ENCODE measurements at regions not wholly inside any gene's neighbourhood (a gene's known extent, or its start where the extent isn't known, plus 50 kb on each side); places are given as distances from the start of the nearest gene placed in this dataset.
A peak's percentile ranks its signal among the peaks of the same experiment; 100 is the strongest.

DNA sequence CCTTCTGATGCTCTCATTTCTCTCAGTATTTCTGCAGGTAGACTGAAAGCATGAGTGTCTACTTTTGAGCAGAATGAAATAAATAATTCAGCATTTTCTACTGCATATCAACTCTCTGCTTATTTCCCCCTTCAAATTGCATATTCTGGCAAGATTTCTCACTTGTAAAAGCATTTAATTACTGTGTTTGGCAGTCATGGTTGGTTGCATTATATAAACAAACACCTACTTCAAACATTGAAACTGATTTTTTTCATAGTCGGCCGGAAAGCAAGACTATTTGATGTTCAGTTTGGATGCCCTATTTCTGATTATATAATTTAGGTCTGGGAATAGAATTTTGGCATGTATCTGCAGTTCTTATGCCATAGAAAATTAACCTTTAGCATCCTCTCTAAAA is 73.1 kb downstream of the PLEKHG1 start:
- no peak overlapping the region for H3K27ac Mint-ChIP-seq
- no peak overlapping the region for H3K4me3 Mint-ChIP-seq
- peaks cover 10% of the 10 kb centered on the region for H3K27me3 Mint-ChIP-seq
- H3K9me3 Mint-ChIP-seq: no peaks in the 10 kb centered on the region
- H3K36me3 Mint-ChIP-seq: no peaks in the 10 kb centered on the region
- peaks cover 5% of the 10 kb centered on the region for H3K4me1 Mint-ChIP-seq
- no peak for DNase-seq

DNA sequence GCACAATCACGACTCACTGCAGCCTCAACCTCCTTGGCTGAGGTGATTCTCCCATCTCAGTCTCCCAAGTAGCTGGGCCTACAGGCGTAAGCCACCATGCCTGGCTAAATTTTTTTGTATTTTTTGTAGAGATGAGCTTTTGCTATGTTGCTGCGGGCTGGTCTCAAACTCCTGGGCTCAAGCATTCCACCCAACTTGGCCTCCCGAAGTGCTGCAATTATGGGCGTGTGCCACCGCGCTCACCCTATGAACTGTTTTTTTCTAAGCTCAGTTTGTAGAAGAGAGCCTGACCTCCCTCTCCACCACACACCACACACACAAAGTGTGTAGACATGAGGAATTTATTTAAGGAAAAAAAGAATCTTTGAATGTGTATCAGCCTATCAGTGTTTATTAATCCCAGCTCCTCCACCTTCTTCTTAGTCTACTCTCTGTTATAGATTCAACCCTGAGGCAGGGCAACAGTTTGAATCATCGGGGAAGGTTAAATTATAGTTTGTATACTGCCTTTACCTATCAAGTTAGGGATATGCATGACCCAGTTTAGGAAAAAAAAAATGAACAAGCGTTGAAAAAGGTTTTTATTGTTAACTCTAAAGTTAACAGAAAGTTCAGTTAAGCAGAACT is 74.1 kb downstream of the PLEKHG1 start:
- H3K27me3 Mint-ChIP-seq: peaks cover 10% of the 10 kb centered on the region
- H3K4me1 Mint-ChIP-seq: peaks cover 3% of the 10 kb centered on the region
- H3K36me3 Mint-ChIP-seq: no peaks in the 10 kb centered on the region
- DNase-seq: no peak
- H3K4me3 Mint-ChIP-seq: no peak overlapping the region
- H3K27ac Mint-ChIP-seq: no peak overlapping the region
- no peaks in the 10 kb centered on the region for H3K9me3 Mint-ChIP-seq

DNA sequence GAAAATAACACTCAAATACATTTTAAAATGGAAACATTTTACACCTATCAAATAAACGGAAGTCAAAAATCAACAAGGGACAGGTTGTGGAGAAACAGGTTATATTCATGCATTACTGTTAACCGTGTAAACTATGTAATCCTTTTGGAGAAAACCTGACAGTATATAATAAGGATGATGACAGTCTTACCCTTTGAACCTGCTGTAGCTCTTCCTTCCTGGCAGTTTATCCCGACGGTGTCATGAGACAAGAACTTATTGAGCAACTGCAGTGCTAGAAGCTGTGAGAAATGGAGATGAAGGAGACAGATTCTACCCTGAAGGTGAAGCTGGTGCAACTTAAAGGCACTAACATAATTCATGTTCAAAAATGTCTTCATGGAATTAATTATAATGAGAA is 76.7 kb downstream of the PLEKHG1 start:
- H3K4me1 Mint-ChIP-seq: peaks cover 3% of the 10 kb centered on the region
- DNase-seq: no peak
- H3K36me3 Mint-ChIP-seq: no peaks in the 10 kb centered on the region
- no peak overlapping the region for H3K4me3 Mint-ChIP-seq
- H3K9me3 Mint-ChIP-seq: no peaks in the 10 kb centered on the region
- H3K27me3 Mint-ChIP-seq: peaks cover 10% of the 10 kb centered on the region
- no peak overlapping the region for H3K27ac Mint-ChIP-seq

GRCh38 chr6:150676772-150677171 is 77.1 kb downstream of the PLEKHG1 start:
- Mint-ChIP-seq H3K4me1 (peaks cover 3% of the 10 kb centered on the region), H3K9me3 (no peaks in the 10 kb centered on the region), H3K4me3 (no peak overlapping the region), H3K36me3 (no peaks in the 10 kb centered on the region), H3K27ac (no peak overlapping the region), H3K27me3 (peaks cover 10% of the 10 kb centered on the region)
- DNase-seq: no peak

GRCh38 chr6:150680510-150680909 is 80.8 kb downstream of the PLEKHG1 start:
- no peak overlapping the region for H3K4me3 Mint-ChIP-seq
- no peaks in the 10 kb centered on the region for H3K36me3 Mint-ChIP-seq
- H3K9me3 Mint-ChIP-seq: no peaks in the 10 kb centered on the region
- H3K27me3 Mint-ChIP-seq: peaks cover 6% of the 10 kb centered on the region
- DNase-seq: no peak
- H3K4me1 Mint-ChIP-seq: no peaks in the 10 kb centered on the region
- no peak overlapping the region for H3K27ac Mint-ChIP-seq

- no peak for DNase-seq
- Mint-ChIP-seq H3K9me3 (no peaks in the 10 kb centered on the region), H3K27ac (no peak overlapping the region), H3K4me3 (no peak overlapping the region), H3K36me3 (no peaks in the 10 kb centered on the region), H3K27me3 (peaks cover 6% of the 10 kb centered on the region), H3K4me1 (no peaks in the 10 kb centered on the region)
These were observed 82.1 kb downstream of the PLEKHG1 start for GRCh38 chr6:150681578-150682395.

- Mint-ChIP-seq H3K27ac (no peak overlapping the region), H3K36me3 (no peaks in the 10 kb centered on the region), H3K9me3 (no peaks in the 10 kb centered on the region), H3K4me3 (no peak overlapping the region), H3K27me3 (no peaks in the 10 kb centered on the region), H3K4me1 (no peaks in the 10 kb centered on the region)
- DNase-seq: no peak
These were observed 83.6 kb downstream of the PLEKHG1 start for GRCh38 chr6:150683320-150683719.

DNA sequence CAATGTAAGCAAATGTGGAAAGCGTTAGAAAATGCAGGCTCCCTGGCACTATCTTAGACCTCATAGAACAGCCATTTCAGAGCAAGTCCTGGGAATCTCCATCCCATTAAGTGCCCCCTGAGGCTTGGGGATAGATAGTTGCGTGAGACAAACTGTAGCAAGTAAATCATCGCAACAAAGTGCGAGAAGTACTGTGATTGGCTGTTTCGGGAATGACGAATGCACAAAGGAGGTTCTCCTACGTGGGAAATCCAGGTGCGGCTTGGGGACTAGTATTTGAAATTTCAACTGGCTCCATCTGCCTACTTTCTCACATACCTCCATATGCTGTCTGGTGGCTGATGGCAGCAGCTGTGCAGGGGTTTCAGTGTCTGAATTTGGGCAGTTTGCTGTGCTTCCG is 84.5 kb downstream of the PLEKHG1 start:
- H3K27ac Mint-ChIP-seq: no peak overlapping the region
- no peak for DNase-seq
- H3K36me3 Mint-ChIP-seq: no peaks in the 10 kb centered on the region
- no peaks in the 10 kb centered on the region for H3K9me3 Mint-ChIP-seq
- no peak overlapping the region for H3K4me3 Mint-ChIP-seq
- H3K4me1 Mint-ChIP-seq: no peaks in the 10 kb centered on the region
- H3K27me3 Mint-ChIP-seq: no peaks in the 10 kb centered on the region

DNA sequence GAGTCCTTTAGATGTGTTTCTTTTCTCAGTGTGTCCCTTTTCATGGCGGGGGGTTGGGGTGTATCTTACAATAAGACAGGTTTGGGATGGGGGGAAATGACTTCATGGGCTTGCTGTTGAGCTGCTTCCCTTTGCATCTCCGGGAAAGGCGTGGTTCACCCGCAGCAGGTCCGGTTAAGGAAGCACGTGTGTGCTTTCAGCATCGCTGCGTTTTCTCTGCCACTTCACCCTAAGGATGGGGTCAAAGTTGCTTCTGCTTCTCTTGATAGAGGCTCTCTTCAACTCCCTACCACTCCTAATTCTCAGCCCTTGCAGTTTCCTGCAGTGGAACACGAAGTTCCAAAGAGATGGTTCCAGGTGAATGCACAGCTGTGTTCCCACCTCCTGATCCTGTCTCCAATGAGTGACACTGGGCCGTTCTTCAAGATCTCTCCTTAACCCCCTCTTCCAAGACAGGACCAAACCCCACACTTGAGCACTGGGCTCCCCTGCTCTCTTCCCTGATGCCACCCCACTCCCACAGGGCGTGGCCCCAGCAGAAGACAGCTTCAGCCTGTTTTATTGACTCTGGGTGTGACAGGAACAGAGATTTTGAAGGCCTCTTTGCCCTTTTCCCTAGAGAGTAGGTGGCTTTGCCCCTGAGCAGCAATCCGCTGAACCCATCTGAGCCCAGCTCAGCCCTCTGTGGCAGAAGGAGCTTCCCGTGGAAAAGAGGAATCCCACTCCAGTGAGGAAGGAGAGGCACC is 85.2 kb downstream of the PLEKHG1 start:
- Mint-ChIP-seq H3K36me3 (no peaks in the 10 kb centered on the region), H3K4me1 (no peaks in the 10 kb centered on the region), H3K27ac (no peak overlapping the region)

GRCh38 chr6:150685860-150686259 is 86.2 kb downstream of the PLEKHG1 start:
- no peak overlapping the region for H3K4me3 Mint-ChIP-seq
- no peaks in the 10 kb centered on the region for H3K9me3 Mint-ChIP-seq
- no peak overlapping the region for H3K27ac Mint-ChIP-seq
- H3K27me3 Mint-ChIP-seq: no peaks in the 10 kb centered on the region
- no peaks in the 10 kb centered on the region for H3K4me1 Mint-ChIP-seq
- no peaks in the 10 kb centered on the region for H3K36me3 Mint-ChIP-seq
- peak; percentile 53 for DNase-seq

More for the DNA sequence above, 85.2 kb downstream of the PLEKHG1 start:
- Mint-ChIP-seq H3K9me3 (no peaks in the 10 kb centered on the region), H3K27me3 (no peaks in the 10 kb centered on the region), H3K4me3 (no peak overlapping the region)
- DNase-seq: no peak

DNA sequence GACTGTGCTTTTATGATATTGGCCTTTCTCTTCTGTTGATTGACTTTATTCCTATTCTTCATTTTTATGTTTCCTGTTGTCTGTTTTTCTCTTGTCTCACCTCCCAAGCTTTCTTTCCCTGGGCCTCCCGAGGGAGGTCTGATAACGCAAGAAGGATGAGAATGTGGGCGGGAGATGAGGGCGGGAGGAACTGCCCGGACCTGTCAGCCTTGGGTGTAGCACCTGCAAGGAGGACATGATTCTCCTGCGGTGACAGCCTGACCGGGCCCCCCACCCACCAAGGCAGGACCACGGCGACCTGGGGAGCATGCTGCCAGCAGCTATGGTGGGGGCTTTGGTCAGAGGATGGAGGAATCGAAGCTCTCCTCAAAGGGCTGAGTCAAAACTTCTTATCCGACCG is 86.9 kb downstream of the PLEKHG1 start:
- no peaks in the 10 kb centered on the region for H3K9me3 Mint-ChIP-seq
- no peaks in the 10 kb centered on the region for H3K4me1 Mint-ChIP-seq

GRCh38 chr6:150687508-150687907 is 87.8 kb downstream of the PLEKHG1 start:
- no peak overlapping the region for H3K27ac Mint-ChIP-seq
- no peaks in the 10 kb centered on the region for H3K27me3 Mint-ChIP-seq
- H3K4me3 Mint-ChIP-seq: no peak overlapping the region

More for the DNA sequence above, 86.9 kb downstream of the PLEKHG1 start:
- no peaks in the 10 kb centered on the region for H3K27me3 Mint-ChIP-seq
- H3K4me3 Mint-ChIP-seq: no peak overlapping the region
- H3K27ac Mint-ChIP-seq: no peak overlapping the region
- H3K36me3 Mint-ChIP-seq: no peaks in the 10 kb centered on the region
- DNase-seq: no peak

DNA sequence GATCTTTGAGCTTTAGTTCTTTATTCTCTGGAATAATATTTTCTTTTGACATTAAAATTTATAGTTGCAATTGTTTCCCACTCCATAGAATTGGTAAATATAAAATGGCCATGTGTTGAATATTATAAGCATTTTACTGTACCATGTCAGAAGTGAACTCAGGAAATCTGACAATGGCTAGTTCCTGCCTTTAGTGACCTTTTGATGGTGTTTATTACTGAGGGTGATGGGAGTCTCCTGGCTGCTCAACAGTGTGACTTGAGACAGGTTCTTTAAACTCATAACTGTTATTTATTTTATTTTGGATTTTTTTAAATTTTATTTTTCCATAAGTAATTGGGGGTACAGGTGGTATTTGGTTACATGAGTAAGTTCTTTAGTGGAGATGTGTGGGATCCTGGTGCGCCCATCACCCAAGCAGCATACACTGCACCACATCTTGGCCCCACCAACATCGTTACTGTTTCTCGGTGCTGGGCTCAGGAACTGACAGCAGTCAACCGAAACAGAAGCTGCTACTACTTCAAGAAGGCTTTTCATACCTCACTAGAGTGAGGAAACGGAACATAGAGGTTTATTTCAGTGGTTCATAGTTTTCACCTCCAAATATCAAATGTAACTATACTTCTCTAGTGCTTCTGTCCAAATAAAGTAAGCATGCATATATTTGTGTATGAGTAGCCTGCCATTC is 90.4 kb downstream of the PLEKHG1 start:
- H3K4me1 Mint-ChIP-seq: no peaks in the 10 kb centered on the region
- H3K27ac Mint-ChIP-seq: no peak overlapping the region
- no peaks in the 10 kb centered on the region for H3K9me3 Mint-ChIP-seq
- no peak overlapping the region for H3K4me3 Mint-ChIP-seq
- no peaks in the 10 kb centered on the region for H3K36me3 Mint-ChIP-seq
- no peak for DNase-seq
- no peaks in the 10 kb centered on the region for H3K27me3 Mint-ChIP-seq

More at GRCh38 chr6:150687508-150687907, 87.8 kb downstream of the PLEKHG1 start:
- no peaks in the 10 kb centered on the region for H3K36me3 Mint-ChIP-seq
- no peaks in the 10 kb centered on the region for H3K4me1 Mint-ChIP-seq
- no peak for DNase-seq
- no peaks in the 10 kb centered on the region for H3K9me3 Mint-ChIP-seq

GRCh38 chr6:150690681-150691080 is 91.0 kb downstream of the PLEKHG1 start:
- no peak for DNase-seq
- Mint-ChIP-seq H3K4me3 (no peak overlapping the region), H3K4me1 (no peaks in the 10 kb centered on the region), H3K27ac (no peak overlapping the region), H3K9me3 (no peaks in the 10 kb centered on the region), H3K36me3 (no peaks in the 10 kb centered on the region), H3K27me3 (peaks cover 4% of the 10 kb centered on the region)

DNA sequence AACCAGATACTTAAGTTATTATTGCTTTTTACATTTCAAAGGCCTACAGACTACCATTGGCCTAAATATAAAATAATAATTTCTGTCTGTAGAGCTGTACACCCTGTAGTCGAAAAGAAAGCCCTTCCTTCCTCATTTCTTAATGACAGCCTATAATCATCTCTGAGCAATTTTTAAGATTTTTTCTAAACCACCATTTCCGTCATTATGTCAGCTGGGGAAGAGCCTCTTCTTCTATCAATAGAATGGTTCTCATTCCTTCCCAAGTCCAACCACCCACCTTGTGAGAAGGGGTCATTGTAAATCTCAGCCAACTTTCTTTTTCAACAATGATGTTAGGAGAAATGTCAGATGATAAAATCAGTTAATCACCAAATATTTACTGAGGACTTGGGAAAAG is 91.8 kb downstream of the PLEKHG1 start:
- peaks cover 4% of the 10 kb centered on the region for H3K27me3 Mint-ChIP-seq
- H3K27ac Mint-ChIP-seq: no peak overlapping the region
- no peak overlapping the region for H3K4me3 Mint-ChIP-seq
- H3K4me1 Mint-ChIP-seq: no peaks in the 10 kb centered on the region
- H3K9me3 Mint-ChIP-seq: no peaks in the 10 kb centered on the region
- no peak for DNase-seq
- no peaks in the 10 kb centered on the region for H3K36me3 Mint-ChIP-seq
